Right lobe of liver (tissue), 6 donors: ENCODE measurements at regions not wholly inside any gene's neighbourhood (a gene's known extent, or its start where the extent isn't known, plus 50 kb on each side); places are given as distances from the start of the nearest gene placed in this dataset.

Source experiments
- ATAC-seq, 4 donors: fragments of 200-7000 bp; cut with Tn5 transposase; one replicate each; pipeline ENCODE4 v1.9.1; 2020; ENCODE audit warnings: mild to moderate bottlenecking in 4 of 4, moderate library complexity in 4 of 4
- DNase-seq, 3 donors: peaks; one replicate each; pipeline ENCODE4 v3.0.0-alpha.2; 2020
- H3K27ac ChIP-seq, 3 donors: fragments of 200-600 bp; one replicate each; pipeline ENCODE4 v1.8.0; 2022
- H3K27me3 ChIP-seq, 2 donors: fragments of 200-600 bp; one replicate each; pipeline ENCODE4 v1.8.0; 2022
- H3K36me3 ChIP-seq, 4 donors: fragments of 200-600 bp; sonication (generic) in 1 of 4; one replicate each; pipeline versions ENCODE4 v1.5.1 to v1.8.0; 2017 to 2022; ENCODE audit warnings: control low read depth in 1 of 4
- H3K4me1 ChIP-seq, 4 donors: fragments of 200-600 bp; sonication (generic) in 1 of 4; one replicate each; pipeline versions ENCODE4 v1.5.1 to v1.8.0; 2017 to 2022; ENCODE audit warnings: control low read depth in 1 of 4
- H3K4me3 ChIP-seq, 3 donors: fragments of 200-600 bp; one replicate each; pipeline ENCODE4 v1.8.0; 2022
- H3K9me3 ChIP-seq, 4 donors: fragments of 200-600 bp; sonication (generic) in 1 of 4; one replicate each; pipeline versions ENCODE4 v1.5.1 to v1.8.0; 2017 to 2022; ENCODE audit warnings: control low read depth in 1 of 4
- POLR2A ChIP-seq: fragments of 450-650 bp; IDR thresholded peaks from one replicate; pipeline ENCODE4 v1.6.1; 2017; ENCODE audit warnings: antibody characterized with exemption, mild to moderate bottlenecking
- WGBS: methylation state at CpG from one replicate; pipeline ENCODE4 v1.1.6; 2018; ENCODE audit warnings: low coverage, low lambda C conversion rate; ENCODE audit not compliant: insufficient coverage; ENCODE audit errors: missing lambda C conversion rate; 5-methylcytosine and 5-hydroxymethylcytosine counted together
- intact Hi-C, 2 donors: fragments of 100-400 bp; cut with DNase I; formaldehyde crosslinking; loops; one replicate each; pipeline versions ENCODE4 v1.11.2 to v1.14.1; 2022
- TF ChIP-seq, protein P1 (sequence below), 4 donors: fragments of 200-600 bp in 3 of 4; fragments of 450-650 bp in 1 of 4; IDR thresholded peaks; one replicate each; pipeline versions ENCODE4 v1.5.1 to v1.8.0; 2016 to 2022; ENCODE audit warnings: antibody characterized with exemption in 4 of 4, mild to moderate bottlenecking in 2 of 4
- donor health status: DM: no; HTN: yes; CAD: no.
- donor health status: DM: no; HTN: no; CAD: no.
- donor health status: DM: no; HTN: no; CAD: no.
- donor health status: DM: no; HTN: yes; CAD: no.
- donor health status: DM: no; HTN: yes; CAD: no.

DNA sequence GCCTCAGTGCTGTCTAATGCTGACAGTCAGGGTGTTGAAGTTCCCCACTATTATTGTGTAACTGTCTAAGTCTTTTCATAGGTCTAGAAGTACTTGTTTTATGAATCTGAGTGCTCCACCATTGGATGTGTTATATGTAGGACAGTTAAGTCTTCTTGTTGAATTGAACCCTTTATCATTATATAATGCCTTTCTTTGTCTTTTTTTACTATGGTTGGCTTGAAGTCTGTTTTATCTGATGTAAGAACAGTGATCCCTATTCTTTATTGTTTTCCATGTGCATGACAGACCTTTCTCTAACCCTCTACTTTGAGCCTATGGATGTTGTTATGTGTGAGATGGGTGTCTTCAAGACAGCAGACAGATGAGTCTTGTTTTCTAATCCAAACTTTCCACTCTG lies 107.8 kb upstream of the C11orf58 start:
- no peaks in the 10 kb centered on the region for H3K4me1 ChIP-seq
- no peak overlapping the region for H3K27ac ChIP-seq
- H3K27me3 ChIP-seq, result no peaks in the 10 kb centered on the region
- intact Hi-C loops, result no loop called here
- no peaks in the 10 kb centered on the region for H3K36me3 ChIP-seq
- TF ChIP-seq POLR2A, result no peak
- TF ChIP-seq, protein P1, sequence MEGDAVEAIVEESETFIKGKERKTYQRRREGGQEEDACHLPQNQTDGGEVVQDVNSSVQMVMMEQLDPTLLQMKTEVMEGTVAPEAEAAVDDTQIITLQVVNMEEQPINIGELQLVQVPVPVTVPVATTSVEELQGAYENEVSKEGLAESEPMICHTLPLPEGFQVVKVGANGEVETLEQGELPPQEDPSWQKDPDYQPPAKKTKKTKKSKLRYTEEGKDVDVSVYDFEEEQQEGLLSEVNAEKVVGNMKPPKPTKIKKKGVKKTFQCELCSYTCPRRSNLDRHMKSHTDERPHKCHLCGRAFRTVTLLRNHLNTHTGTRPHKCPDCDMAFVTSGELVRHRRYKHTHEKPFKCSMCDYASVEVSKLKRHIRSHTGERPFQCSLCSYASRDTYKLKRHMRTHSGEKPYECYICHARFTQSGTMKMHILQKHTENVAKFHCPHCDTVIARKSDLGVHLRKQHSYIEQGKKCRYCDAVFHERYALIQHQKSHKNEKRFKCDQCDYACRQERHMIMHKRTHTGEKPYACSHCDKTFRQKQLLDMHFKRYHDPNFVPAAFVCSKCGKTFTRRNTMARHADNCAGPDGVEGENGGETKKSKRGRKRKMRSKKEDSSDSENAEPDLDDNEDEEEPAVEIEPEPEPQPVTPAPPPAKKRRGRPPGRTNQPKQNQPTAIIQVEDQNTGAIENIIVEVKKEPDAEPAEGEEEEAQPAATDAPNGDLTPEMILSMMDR (IDR thresholded peaks at IDR 0.05), result no peak
- no peak for ATAC-seq
- H3K9me3 ChIP-seq, result no peaks in the 10 kb centered on the region
- no peak overlapping the region for H3K4me3 ChIP-seq
- DNase-seq, result no peak

DNA sequence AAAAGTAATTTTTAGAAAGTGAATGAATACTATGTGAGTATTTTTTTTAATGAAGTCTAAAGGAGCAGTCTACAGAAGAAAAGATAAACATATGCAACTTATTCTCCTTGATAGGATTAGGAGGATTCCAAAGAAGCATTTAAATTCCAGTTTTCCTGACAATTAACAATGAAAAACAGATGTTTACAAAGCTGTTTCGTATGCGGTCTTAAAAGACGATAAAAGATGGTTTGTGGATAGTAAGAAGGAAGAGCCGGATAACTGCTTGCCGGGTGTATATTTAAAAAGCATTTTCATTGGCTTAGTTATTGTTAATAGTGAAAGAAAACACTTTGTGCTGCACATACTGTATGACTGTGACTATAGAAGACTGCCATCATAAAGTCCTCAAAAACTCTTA lies 120.0 kb upstream of the C11orf58 start:
- TF ChIP-seq POLR2A, result no peak
- TF ChIP-seq, protein P1 (IDR thresholded peaks at IDR 0.05), result no peak
- WGBS, result 62% methylated on average over 5 of the region's 5 CpGs
- peaks cover 3 to 8% of the 10 kb centered on the region in 2 donors for H3K27me3 ChIP-seq
- H3K27ac ChIP-seq, result no peak overlapping the region
- DNase-seq (no peak), ATAC-seq (no peak)
- intact Hi-C loops, result no loop called here
- H3K4me1 ChIP-seq, result peaks cover 0 to 1% (median 0%) of the 10 kb centered on the region in 4 donors
- no peaks in the 10 kb centered on the region for H3K36me3 ChIP-seq
- H3K9me3 ChIP-seq, result no peaks in the 10 kb centered on the region
- no peak overlapping the region for H3K4me3 ChIP-seq

DNA sequence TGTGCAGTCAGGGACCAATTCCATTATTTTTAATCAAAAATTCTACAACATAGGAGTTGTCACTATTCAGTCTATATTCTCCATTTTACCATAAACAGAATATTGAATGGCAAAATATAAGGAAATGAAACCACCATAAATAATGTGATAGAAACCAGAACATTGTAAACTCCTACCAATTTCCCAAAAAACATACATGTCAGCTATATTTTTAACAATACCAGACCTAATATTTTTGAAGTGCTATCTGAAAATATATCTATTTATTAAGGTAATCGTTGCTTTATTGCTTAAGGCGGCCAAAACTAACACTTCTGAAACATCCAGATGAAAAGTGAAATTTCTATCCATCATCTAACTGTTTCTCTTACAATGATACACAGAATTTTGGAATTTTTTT lies 123.0 kb upstream of the C11orf58 start:
- H3K27me3 ChIP-seq, result peaks cover 6 to 35% of the 10 kb centered on the region in 2 donors
- H3K27ac ChIP-seq, result no peak overlapping the region
- peaks cover 0 to 8% (median 0%) of the 10 kb centered on the region in 4 donors for H3K4me1 ChIP-seq
- intact Hi-C loops, result no loop called here
- WGBS, result 38% methylated on average over 2 of the region's 2 CpGs
- no peak for TF ChIP-seq POLR2A
- TF ChIP-seq, protein P1 (IDR thresholded peaks at IDR 0.05), result no peak
- no peak for DNase-seq
- H3K36me3 ChIP-seq, result no peaks in the 10 kb centered on the region
- no peak overlapping the region for H3K4me3 ChIP-seq
- H3K9me3 ChIP-seq, result no peaks in the 10 kb centered on the region
- ATAC-seq, result no peak

DNA sequence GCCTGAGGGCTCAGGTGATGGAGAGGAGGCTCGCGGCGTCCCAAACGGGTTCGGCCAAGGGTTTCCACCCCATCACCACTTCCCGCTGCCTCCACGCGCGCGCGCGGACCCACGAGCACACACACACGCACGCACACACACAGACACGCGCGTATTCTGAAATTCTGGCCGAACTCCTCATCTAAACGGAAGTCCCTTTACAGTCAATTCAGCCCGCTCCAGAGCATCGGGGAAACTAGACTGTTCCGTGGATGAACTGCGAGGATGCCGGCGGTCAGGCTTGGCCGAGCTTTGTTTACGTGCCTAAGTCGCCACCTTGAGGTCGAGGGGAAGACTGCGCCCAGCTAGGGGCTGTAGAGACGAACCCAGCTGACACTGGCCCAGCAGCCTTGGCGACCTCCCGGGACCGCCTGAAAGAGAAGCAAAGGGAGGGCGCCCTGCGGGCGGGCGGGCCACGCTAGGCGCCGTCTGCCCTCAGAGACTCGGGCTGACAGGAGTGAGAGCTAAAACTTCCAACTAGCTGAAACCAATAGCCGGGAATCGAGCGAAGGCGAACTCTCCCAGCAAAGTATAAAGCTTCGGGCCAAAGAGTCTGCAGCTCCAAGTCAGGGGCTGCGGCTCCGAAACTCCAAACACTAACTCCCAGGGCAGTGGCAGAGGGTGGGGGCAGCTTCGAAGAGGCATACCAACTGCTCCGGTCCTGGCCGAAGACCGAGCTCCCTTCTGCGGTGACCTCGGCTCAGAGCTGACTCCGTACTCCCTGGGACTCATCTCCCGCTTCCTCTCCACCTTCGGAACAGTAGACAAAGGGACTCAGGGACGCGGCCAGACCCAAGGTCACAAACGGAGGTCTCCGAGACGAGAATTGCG lies 124.7 kb upstream of the C11orf58 start:
- intact Hi-C loops, result no loop called here
- H3K27ac ChIP-seq, result peak overlapping the region in 2 of 3 donors; percentile 0 to 13
- H3K36me3 ChIP-seq, result no peaks in the 10 kb centered on the region
- under 1% methylated on average over 37 of the region's 65 CpGs for WGBS
- peaks cover 0 to 8% (median 0%) of the 10 kb centered on the region in 4 donors for H3K4me1 ChIP-seq
- H3K9me3 ChIP-seq, result no peaks in the 10 kb centered on the region
- peaks cover 6 to 41% of the 10 kb centered on the region in 2 donors for H3K27me3 ChIP-seq
- ATAC-seq (peak; percentile 99), DNase-seq (peak; percentile 87 to 89 (median 87))
- TF ChIP-seq, protein P1 (IDR thresholded peaks at IDR 0.05), result peak; percentile 81 to 92 (median 89)
- TF ChIP-seq POLR2A, result peak; percentile 22
- peak overlapping the region; percentile 30 to 48 (median 38) for H3K4me3 ChIP-seq
